OCI-LY1 (cell line): ENCODE measurements at regions not wholly inside any gene's neighbourhood (a gene's known extent, or its start where the extent isn't known, plus 50 kb on each side); places are given as distances from the start of the nearest gene placed in this dataset.

ENCODE experiments used
- H2AFZ ChIP-seq: fragments of 200-600 bp; sonication (generic), shearing (Covaris generic); 2 replicates; pipeline ENCODE4 v1.6.0; 2014; ENCODE audit warnings: antibody characterized with exemption, mild to moderate bottlenecking, low read length
- H3F3A ChIP-seq: fragments of 200-600 bp; sonication (generic), shearing (Covaris generic); 2 replicates; pipeline ENCODE4 v1.6.0; 2014; ENCODE audit warnings: mild to moderate bottlenecking, antibody characterized with exemption, low read length, moderate library complexity; ENCODE audit not compliant: insufficient read depth
- H3K27ac ChIP-seq: fragments of 200-600 bp; sonication (generic); 2 replicates; pipeline ENCODE4 v1.5.1; 2014; ENCODE audit warnings: low read length, mixed run types, mild to moderate bottlenecking, low read depth; ENCODE audit not compliant: poor library complexity, severe bottlenecking
- H3K27me3 ChIP-seq: fragments of 200-600 bp; sonication (generic); 2 replicates; pipeline ENCODE4 v1.6.0; 2014; ENCODE audit warnings: antibody characterized with exemption, mild to moderate bottlenecking, low read length, moderate library complexity; ENCODE audit not compliant: insufficient read depth
- H3K36me3 ChIP-seq: fragments of 200-600 bp; sonication (generic); 2 replicates; pipeline ENCODE4 v1.6.1; 2014; ENCODE audit warnings: mild to moderate bottlenecking, antibody characterized with exemption, low read length, moderate library complexity, mixed read lengths; ENCODE audit not compliant: insufficient read depth
- H3K4me1 ChIP-seq: fragments of 200-600 bp; sonication (generic); 2 replicates; pipeline ENCODE4 v1.5.1; 2014; ENCODE audit warnings: mild to moderate bottlenecking, low read length, moderate library complexity; ENCODE audit not compliant: insufficient read depth, severe bottlenecking
- H3K4me2 ChIP-seq: fragments of 200-600 bp; sonication (generic), shearing (Covaris generic); 2 replicates; pipeline ENCODE4 v1.6.1; 2014; ENCODE audit warnings: low read length
- H3K4me3 ChIP-seq: fragments of 200-600 bp; sonication (generic); 2 replicates; pipeline ENCODE4 v1.5.1; 2014; ENCODE audit warnings: low read length, low read depth, mild to moderate bottlenecking, mixed read lengths; ENCODE audit not compliant: poor library complexity, severe bottlenecking
- H3K79me2 ChIP-seq: fragments of 200-600 bp; shearing (Covaris generic); 2 replicates; pipeline ENCODE4 v1.6.1; 2016; ENCODE audit warnings: mixed run types, low read length, mixed read lengths; ENCODE audit not compliant: insufficient read depth
- H3K9ac ChIP-seq: fragments of 200-600 bp; sonication (generic), shearing (Covaris generic); 2 replicates; pipeline ENCODE4 v1.6.1; 2014; ENCODE audit warnings: mild to moderate bottlenecking, low read length, mixed read lengths
- H3K9me2 ChIP-seq: fragments of 200-600 bp; sonication (generic), shearing (Covaris generic); 2 replicates; pipeline ENCODE4 v1.6.1; 2014; ENCODE audit warnings: low read depth, mild to moderate bottlenecking, low read length, mixed read lengths
- H3K9me3 ChIP-seq: fragments of 200-600 bp; shearing (Covaris generic); 2 replicates; pipeline ENCODE4 v1.6.1; 2014; ENCODE audit warnings: low read length, mixed read lengths
- H4K20me1 ChIP-seq: fragments of 200-600 bp; sonication (generic), shearing (Covaris generic); 2 replicates; pipeline ENCODE4 v1.6.0; 2016; ENCODE audit warnings: mild to moderate bottlenecking, low read length; ENCODE audit not compliant: insufficient read depth
- EZH2 ChIP-seq: fragments of 200-600 bp; sonication (generic), shearing (Covaris generic); IDR thresholded peaks from 2 replicates; pipeline ENCODE4 v1.8.0; 2017; ENCODE audit warnings: borderline replicate concordance, mixed run types, mild to moderate bottlenecking, antibody characterized with exemption, low read length, moderate library complexity, mixed read lengths
- TF ChIP-seq, protein P1 (sequence below): fragments of 200-600 bp; sonication (generic), shearing (Covaris generic); IDR thresholded peaks from 2 replicates; pipeline ENCODE4 v1.5.1; 2017; ENCODE audit warnings: mild to moderate bottlenecking, antibody characterized with exemption, low read length, moderate library complexity, mixed read lengths

DNA sequence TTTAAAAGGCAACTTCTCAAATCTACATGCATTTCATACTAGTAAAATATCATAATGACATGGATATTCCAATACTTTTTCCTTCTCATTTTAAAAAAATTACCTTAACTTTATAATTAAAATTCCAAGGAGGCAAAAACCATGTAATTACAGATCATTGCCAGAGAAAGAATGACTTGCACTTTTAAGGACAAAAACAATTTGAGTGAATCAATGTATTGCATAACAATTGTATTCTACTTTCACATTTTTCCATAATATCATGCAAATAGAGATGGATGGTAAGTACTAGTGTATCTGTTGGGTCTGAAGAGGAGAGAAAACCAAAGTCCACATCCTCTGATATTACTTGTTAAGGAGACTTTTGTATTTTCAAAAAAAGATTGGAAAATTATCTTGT lies 89.5 kb upstream of the NCK2 start:
- Histone ChIP-seq H2AFZ (no peak overlapping the region), H4K20me1 (no peaks in the 10 kb centered on the region)
- TF ChIP-seq EZH2 = no peak

DNA sequence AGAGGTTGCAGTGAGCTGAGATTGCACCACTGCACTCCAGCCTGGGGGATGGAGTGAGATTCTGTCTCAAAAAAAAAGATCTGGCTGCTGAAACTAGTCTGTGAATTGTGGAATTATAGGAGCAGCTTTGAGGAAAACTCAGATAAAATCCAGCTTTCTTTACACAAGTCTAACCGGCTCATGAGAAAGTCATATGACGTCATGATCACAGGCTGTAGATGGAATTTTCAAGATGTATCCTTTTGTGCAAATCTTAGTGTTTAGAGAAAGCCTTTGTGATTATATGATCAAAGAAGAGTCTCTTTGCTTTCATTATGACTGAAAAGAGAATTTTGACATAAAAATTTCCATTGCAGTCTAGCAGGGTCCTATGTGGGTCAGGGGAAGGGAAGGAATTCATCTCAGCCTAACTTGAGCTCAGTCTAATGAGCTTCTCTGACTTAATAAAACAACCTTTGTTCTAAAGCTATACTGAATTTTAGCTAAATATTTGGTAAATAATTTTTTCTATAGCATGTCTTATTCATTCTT lies 90.2 kb upstream of the NCK2 start:
- TF ChIP-seq, protein P1, sequence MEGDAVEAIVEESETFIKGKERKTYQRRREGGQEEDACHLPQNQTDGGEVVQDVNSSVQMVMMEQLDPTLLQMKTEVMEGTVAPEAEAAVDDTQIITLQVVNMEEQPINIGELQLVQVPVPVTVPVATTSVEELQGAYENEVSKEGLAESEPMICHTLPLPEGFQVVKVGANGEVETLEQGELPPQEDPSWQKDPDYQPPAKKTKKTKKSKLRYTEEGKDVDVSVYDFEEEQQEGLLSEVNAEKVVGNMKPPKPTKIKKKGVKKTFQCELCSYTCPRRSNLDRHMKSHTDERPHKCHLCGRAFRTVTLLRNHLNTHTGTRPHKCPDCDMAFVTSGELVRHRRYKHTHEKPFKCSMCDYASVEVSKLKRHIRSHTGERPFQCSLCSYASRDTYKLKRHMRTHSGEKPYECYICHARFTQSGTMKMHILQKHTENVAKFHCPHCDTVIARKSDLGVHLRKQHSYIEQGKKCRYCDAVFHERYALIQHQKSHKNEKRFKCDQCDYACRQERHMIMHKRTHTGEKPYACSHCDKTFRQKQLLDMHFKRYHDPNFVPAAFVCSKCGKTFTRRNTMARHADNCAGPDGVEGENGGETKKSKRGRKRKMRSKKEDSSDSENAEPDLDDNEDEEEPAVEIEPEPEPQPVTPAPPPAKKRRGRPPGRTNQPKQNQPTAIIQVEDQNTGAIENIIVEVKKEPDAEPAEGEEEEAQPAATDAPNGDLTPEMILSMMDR = no peak
- no peak for TF ChIP-seq EZH2
- Histone ChIP-seq H3K4me3 (no peak overlapping the region), H3K4me2 (no peak overlapping the region)

More for the DNA sequence above, 89.5 kb upstream of the NCK2 start:
- Histone ChIP-seq H3F3A (no peaks in the 10 kb centered on the region), H3K27me3 (no peaks in the 10 kb centered on the region), H3K4me3 (no peak overlapping the region), H3K9me3 (no peaks in the 10 kb centered on the region), H3K79me2 (no peaks in the 10 kb centered on the region), H3K27ac (no peak overlapping the region), H3K9me2 (no peaks in the 10 kb centered on the region), H3K4me2 (no peak overlapping the region), H3K36me3 (no peaks in the 10 kb centered on the region), H3K9ac (no peak overlapping the region), H3K4me1 (no peaks in the 10 kb centered on the region)

DNA sequence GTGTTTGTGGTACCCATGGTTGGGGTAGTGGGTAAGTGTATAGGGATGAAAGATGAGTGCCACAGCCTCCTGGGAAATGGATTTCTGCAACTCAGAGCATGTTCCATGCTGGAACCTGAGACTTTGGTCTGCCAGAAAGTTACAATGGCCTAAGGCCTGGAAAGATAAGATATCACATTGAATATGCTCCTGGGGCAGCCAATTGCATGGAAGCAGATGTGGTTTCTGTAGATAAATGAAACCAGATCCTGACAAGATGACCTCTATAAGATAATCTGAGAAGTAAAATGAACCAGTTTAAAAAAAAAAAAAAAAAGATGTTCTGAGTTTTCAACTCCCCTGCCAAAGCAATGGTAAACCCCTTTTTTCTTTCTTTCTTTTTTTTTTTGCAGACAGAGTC lies 91.4 kb upstream of the NCK2 start:
- H2AFZ ChIP-seq = no peak overlapping the region
- no peaks in the 10 kb centered on the region for H3K79me2 ChIP-seq
- H3K36me3 ChIP-seq = no peaks in the 10 kb centered on the region
- no peak overlapping the region for H3K4me3 ChIP-seq
- no peak overlapping the region for H3K4me2 ChIP-seq
- no peak overlapping the region for H3K27ac ChIP-seq
- H3K9me3 ChIP-seq = 0 out of 2 replicates have a peak, but pooled peaks cover 3% of the 10 kb centered on the region
- no peaks in the 10 kb centered on the region for H3F3A ChIP-seq
- no peaks in the 10 kb centered on the region for H4K20me1 ChIP-seq
- H3K4me1 ChIP-seq = no peaks in the 10 kb centered on the region
- no peak overlapping the region for H3K9ac ChIP-seq
- H3K9me2 ChIP-seq = no peaks in the 10 kb centered on the region
- H3K27me3 ChIP-seq = no peaks in the 10 kb centered on the region
- TF ChIP-seq EZH2 = no peak
- TF ChIP-seq, protein P1 = no peak

More for the DNA sequence above, 90.2 kb upstream of the NCK2 start:
- H3K36me3 ChIP-seq = no peaks in the 10 kb centered on the region
- no peak overlapping the region for H3K9ac ChIP-seq
- no peak overlapping the region for H3K27ac ChIP-seq
- H3K27me3 ChIP-seq = no peaks in the 10 kb centered on the region
- no peaks in the 10 kb centered on the region for H3K4me1 ChIP-seq
- H3K9me3 ChIP-seq = no peaks in the 10 kb centered on the region
- H3K79me2 ChIP-seq = no peaks in the 10 kb centered on the region
- H3K9me2 ChIP-seq = no peaks in the 10 kb centered on the region
- no peak overlapping the region for H2AFZ ChIP-seq
- no peaks in the 10 kb centered on the region for H3F3A ChIP-seq
- H4K20me1 ChIP-seq = no peaks in the 10 kb centered on the region
